ENCODE measurements at regions not wholly inside any gene's neighbourhood (a gene's known extent, or its start where the extent isn't known, plus 50 kb on each side); places are given as distances from the start of the nearest gene placed in this dataset.
A peak's percentile ranks its signal among the peaks of the same experiment; 100 is the strongest.
"Not testable (repeated sequence)": the region's sequence is repeated elsewhere in the genome, so short reads cannot be mapped to it uniquely, and the experiment has no call there.

DNA sequence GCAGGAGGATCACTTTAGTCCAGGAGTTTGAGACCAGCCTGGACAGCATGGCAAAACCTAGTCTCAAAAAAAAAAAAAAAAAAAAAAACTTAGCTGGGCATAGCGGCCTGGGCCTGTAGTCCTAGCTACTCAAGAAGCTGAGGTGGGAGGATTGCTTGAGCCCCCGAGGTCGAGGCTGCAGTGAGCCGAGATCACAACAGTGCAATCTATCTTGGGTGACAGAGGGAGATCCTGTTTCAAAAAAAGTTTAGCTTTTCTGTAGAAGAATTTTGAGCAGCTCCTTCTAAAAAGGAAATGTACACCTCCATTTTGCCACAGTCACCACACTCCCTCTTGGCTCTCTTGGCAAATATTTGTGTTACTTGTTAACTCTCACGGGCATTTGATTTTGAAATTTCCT, 505.8 kb downstream of the DOK5 start:
- no peak for FAIRE-seq
- no peak for DNase-seq (ENCODE audit: low spot score)

DNA sequence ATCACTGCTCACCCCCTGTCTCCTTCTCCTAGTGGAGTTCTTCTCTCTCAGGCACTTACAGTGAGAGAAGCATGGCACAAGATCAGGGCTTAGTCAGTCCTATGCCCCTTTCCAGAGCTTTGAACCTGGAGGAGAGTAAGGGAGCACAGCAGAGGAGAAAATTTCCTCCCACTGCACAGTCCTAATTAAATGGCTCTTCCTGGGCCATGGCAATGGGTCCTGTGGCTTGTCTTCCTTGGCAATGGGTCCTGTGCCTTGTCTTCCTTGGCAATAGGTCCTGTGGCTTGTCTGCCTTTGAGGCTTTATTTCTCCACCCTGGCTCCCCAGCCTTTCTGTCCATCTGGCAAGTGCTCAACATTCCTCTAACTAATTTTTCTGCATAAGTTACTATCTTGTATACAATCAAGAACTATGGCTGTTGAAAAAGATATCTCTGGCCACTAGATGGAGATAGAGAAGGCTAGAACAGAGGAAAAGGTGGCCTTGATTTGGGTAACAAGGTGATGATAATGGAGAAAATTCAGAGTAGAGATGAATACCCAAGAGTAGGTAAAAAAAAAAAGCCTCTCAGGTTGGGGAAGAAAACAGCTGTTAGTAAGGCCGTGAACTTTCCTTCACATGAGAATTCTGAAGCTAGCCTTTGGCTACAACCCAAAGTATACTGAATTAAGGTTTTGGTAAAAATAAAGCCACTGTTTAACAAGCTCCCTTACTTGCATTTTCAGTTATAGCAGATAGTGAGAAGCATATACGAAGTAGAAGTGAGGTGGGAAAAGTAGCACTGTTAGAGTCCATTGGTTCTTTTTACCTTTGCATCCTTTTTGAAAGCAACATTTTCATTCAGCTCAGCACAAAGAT, 504.9 kb downstream of the DOK5 start:
- DNase-seq (ENCODE audit: low spot score) (peak; percentile 59), FAIRE-seq (peak; percentile 88)

DNA sequence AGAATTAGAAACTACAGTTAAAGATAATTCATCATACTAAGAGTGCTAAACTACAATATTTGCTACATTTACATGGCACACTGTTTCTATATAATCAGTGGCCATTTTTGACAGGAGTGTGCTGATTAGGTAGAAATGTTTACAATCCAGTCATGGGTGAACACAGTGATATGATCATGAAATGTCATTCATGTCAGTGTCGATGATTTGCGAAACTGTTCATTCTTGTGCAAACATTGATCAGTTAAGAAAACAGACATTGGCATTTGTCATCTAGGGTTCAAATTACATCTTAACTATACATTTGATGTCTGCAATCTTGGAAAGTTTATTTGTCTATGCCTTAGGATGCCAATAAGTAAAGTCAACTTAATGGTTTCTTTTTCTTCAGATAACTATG, 474.9 kb downstream of the DOK5 start:
- FAIRE-seq (no peak), DNase-seq (ENCODE audit: low spot score) (no peak)

DNA sequence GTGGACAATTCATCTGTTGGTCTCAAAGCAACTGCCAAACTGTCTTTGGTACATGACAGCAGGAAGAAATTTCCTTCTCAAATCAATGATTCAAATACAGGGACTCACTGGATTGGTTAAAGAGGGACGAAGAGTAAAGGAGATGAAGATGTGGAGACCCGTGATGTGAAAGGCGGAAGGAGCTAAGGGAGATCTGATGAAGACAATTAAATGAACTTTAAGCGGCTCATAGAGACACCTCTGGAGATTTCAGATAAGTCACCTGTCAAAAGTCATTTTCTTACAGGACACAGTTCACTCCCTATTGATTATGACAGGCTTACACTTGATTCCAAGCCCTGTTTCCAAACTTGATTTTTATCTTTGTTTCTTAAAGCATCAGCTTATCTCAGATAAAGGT, 466.3 kb downstream of the DOK5 start:
- no peak for FAIRE-seq

DNA sequence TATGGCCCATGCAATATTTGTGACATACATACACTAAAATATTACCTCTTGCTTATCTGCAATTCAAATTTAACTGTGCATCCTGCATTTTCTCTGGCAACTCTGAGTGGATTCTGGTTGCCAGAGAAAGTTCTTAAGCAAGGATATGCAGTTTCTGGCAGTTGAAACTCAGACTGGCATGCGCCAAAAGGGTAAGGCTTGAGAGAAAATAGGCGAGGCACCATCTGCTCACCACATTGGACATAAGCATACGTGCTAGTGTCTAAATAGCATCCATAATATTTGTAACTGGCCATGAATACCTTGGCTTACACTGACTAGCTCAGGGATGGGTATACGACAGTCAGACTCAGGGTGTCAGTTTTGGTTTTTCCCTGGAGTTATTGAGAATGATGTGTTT, 465.1 kb downstream of the DOK5 start:
- no peak for DNase-seq (ENCODE audit: low spot score)
- no peak for FAIRE-seq

More for the DNA sequence above, 466.3 kb downstream of the DOK5 start:
- DNase-seq (ENCODE audit: low spot score) = no peak

DNA sequence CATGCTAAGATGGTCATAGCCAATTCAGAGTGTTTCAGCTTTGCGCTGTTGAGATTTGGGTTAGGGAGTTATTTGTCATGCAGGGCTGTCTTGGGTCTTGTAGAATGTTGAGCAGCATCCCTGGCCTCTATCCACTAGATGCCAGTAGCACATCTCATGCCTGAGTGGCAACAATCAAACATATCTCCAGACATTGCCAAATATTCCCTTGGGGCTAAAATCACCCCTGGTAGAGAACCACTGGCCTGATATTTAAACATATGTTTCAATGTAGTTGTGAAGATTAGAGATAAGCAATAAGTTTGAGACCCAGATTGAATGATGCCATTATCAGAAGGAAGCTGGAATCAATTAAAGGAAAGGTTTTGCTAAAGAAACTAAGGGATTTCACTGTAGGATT, 463.3 kb downstream of the DOK5 start:
- DNase-seq (ENCODE audit: low spot score) (no peak), FAIRE-seq (no peak)

DNA sequence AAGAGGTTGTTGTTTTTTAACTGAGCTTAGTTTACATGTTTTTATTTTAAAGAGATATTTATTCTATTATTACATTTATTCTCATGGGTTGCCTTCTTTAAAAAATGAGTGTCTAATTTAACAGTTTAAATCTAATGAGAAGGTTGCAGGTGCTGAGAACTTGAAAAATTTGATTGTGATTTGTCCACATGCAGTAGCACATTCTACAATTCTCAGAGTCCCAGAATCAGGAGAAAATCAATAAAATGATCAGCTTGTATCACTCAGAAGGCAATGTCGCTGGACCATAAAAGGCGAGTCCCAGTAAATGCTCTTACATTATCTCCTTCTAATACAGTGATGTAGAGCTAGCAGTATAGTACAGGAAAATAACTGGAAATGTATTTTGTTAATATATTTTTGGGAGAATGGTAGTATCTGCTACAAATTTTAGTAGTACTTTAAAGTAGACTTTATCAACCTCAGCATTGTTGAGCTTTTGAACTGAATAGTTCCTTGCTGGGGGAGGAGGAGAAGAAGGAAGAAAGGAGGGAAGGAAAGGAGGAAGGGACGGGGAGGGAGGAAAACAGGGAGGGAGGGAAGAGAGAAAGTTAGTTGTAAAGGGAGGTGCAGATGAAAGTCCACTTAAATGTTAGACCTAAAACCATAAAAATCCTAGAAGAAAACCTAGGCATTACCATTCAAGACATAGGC, 458.0 kb downstream of the DOK5 start:
- no peak for FAIRE-seq
- no peak for DNase-seq (ENCODE audit: low spot score)

DNA sequence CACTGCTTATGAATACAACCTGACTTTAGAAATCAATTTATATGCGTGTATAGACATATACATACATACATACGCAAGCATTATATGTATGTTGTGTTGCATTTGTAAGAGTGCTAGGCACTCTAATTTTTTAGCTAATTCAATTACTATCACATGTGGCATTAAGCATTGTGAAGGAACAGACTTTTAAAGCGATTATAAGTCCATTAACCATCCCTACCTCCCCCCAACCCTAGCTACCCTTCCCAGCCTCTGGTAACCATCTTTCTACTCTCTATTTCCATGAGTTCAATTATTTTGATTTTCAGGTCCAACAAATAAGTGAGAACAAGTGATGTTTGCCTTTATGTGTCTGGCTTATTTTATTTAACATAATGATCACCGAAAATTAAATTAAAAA, 453.8 kb downstream of the DOK5 start:
- DNase-seq (ENCODE audit: low spot score) (no peak), FAIRE-seq (no peak)

DNA sequence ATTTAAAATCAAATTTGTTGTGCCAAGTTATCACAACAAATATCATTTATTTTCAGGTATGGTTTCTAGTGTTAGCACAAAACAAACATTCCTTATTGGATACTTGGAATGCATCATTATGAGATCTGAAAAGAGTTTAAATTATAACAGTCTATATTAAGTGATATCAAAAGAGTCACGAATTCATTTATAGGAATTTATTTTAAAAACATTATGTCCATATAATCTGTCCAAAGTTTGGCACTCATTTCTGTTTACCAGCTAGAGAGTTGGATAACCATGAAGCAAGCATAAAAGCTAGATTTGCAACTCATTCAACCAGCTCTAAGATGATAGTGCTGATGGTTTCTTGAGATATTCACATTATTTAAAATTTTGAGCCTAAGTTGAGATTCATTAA, 453.2 kb downstream of the DOK5 start:
- no peak for DNase-seq (ENCODE audit: low spot score)
- no peak for FAIRE-seq

DNA sequence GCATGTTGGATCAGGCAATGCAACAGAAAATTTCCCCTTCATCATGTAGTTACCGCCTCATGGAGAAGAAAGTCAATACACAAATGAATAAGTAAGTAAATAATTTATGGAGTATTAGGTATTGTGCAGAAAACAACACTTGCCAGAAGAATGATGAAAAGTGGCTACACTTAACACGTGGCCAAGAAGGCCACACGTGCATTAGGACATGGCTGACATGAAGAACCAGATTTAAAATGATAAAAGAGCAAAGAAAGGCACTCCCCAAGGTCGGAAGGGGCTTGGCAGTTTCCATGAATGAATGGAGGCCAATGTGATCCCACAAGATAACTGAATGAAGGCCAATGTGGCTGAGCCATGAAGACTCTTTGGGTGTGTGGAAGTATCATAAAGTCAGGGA, 447.2 kb downstream of the DOK5 start:
- FAIRE-seq = no peak

DNA sequence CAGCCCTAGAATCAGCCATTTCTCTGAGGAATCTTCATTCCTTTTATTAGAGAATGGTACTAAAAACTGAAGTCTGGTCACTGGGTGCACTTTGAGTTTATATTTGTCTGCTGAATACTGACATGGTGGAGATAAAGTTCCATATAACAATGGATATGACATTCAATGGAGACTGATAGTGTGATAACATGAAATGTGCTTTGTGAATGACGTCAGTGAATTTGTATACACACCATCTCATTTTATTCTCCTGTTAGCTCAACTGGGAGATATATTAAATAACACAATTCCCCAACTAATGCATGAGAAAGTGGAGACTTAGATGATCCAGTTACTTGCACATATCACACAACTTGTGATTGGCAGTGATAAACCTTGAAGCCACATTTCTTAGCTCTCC, 446.7 kb downstream of the DOK5 start:
- DNase-seq (ENCODE audit: low spot score) = no peak
- no peak for FAIRE-seq

More for the DNA sequence above, 447.2 kb downstream of the DOK5 start:
- no peak for DNase-seq (ENCODE audit: low spot score)

DNA sequence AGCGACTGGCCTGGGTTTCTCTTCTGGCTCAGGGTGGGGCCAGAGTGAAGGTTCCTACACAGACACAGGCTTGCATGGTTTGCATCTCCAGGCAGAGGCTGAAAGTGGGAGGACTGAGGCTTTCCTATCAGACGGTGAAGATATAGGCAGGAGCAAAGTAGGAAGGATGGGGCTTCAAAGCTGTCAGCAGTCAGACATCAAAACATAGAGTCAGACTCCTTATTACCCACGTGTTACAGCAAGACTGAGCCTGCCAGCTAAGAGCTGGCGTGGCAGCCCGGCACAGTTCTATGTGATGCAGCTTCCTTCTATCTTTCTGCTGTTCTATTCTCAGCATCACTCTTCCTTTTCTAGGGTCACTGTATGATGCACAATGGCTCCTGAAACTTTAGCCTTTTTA, 445.1 kb downstream of the DOK5 start:
- DNase-seq (ENCODE audit: low spot score) (no peak), FAIRE-seq (no peak)

DNA sequence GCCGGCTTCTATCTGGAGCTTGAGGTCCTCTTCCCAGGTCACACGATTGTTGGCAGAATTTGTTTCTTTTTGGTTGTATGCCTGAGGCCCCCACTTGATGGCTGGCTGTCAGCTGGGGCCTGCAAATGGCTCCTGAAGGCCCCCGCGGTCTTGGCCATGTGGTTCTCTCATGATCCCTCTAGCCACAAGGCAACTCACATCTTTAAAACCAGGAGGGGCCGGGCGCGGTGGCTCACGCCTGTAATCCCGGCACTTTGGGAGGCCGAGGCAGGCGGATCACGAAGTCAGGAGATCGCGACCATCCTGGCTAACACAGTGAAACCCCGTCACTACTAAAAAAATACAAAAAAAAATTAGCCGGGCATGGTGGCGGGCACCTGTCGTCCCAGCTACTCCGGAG, 443.6 kb downstream of the DOK5 start:
- DNase-seq (ENCODE audit: low spot score); FAIRE-seq: not testable (repeated sequence)

DNA sequence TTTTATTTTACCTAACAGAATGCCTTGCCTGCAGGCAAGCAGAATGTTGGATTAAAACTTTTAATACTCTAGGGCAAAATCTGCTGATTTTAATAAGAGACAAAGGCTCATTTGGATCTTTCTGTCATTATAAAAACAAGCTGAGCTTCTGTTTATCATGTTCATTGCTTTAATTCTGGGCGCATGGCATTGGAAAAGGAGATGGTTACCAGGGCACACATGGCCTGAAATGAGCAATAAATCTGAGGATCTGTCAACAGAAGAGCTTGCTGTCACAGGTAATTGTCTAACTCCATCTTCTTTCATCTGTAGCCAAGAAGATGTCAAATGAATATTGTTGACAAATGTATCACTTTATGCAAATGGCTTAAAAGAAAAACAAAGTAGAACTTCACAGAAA, 439.6 kb downstream of the DOK5 start:
- FAIRE-seq = no peak
- DNase-seq (ENCODE audit: low spot score) = no peak

DNA sequence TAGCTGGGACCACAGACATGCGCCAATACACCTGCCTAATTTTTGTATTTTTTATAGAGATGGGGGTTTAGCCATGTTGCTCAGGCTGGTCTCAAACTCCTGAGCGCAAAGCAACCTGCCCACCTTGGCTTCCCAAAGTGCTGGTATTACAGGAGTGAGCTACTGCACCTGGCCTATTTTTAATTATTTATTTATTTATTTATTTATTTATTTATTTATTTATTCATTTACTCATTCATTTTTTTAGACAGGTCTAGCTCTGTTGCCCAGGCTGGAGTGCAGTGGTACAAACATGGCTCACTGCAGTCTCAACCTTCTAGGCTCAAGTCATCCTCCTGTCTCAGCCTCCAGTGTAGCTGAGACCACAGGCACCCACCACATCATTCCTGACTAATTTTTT, 434.3 kb downstream of the DOK5 start:
- no peak for FAIRE-seq
- DNase-seq (ENCODE audit: low spot score) = no peak

DNA sequence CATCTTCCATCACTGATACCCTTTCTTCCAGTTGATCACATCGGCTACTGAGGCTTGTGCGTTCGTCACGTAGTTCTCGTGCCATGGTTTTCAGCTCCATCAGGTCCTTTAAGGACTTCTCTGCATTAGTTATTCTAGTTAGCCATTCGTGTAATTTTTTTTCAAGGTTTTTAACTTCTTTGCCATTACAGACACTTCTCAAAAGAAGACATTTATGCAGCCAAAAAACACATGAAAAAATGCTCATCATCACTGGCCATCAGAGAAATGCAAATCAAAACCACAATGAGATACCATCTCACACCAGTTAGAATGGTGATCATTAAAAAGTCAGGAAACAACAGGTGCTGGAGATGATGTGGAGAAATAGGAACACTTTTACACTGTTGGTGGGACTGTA, 430.7 kb downstream of the DOK5 start:
- DNase-seq (ENCODE audit: low spot score); FAIRE-seq: not testable (repeated sequence)

DNA sequence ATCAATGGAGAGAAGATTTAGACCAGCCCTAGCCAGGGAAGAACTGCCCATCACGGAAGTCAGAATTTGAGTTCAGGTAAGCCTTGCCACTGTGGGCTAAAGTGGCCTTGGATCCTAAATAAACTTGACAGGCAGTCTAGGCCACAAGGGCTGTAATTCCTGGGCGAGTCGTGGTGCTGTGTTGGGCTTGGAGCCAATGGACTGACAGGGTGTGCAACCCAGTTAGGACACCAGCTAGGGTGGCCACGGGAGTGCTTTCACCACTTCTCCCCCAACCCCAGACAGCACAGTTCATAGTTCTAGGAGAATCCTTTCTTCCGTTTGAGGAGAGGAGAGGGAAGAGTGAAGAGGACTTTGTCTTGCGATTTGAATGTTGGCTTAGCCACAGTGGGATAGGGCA, 422.4 kb downstream of the DOK5 start:
- no peak for FAIRE-seq

DNA sequence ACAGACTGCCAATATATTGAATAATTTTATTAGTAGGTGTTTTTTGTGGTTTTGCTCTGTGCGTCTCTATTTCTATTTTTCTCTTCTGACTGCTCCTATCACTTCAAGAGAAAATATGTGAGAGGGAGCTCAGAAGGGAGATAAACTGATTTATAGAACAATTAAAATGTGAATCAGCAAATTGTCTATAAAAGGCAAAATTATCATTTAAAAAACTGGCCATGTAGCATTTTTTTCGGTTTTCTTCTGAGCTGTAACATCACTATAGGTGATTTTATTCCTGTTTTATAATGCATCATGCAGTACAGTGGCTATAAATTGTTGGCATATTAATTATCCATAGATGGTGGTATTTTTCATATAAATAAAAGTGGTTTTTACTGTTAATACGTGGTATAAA, 416.5 kb downstream of the DOK5 start:
- no peak for DNase-seq (ENCODE audit: low spot score)

More for the DNA sequence above, 422.4 kb downstream of the DOK5 start:
- DNase-seq (ENCODE audit: low spot score) = no peak

DNA sequence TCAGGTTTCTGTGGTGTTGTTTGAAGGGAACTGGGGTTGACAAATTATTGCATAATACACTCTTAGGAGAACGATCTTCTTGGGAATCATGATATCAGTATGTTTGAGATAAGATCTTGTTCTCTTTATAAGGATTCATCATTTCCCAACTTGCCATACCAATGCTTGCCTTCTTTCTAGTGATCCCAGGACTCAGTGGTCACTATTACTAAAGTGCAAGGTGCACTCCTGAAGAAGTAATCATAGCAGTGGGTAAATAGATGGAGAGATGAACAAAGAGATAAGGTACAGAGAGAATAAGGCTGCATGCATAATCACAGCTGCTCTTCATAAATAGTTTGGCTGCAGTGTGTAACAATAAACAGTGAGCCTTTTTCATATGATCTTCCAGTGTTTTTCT, 404.0 kb downstream of the DOK5 start:
- no peak for FAIRE-seq
- DNase-seq (ENCODE audit: low spot score) = no peak

More for the DNA sequence above, 416.5 kb downstream of the DOK5 start:
- no peak for FAIRE-seq

DNA sequence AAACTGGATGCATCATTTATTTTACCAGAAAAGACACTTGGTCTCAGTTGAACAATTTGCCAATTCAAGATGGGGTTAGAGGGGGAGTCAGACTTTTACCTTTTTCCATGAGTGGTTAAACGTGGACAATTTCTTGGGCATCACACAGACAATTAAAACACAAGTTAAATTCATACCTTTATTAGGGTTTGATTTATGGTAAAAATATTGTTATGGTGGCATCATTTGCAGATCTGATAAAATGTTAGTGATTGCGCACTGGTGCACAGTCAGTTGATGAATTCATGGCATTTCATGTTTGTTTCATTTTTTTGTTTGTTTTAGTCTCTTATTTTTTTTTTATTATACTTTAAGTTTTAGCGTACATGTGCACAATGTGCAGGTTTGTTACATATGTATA, 399.9 kb downstream of the DOK5 start:
- FAIRE-seq = no peak
- no peak for DNase-seq (ENCODE audit: low spot score)

DNA sequence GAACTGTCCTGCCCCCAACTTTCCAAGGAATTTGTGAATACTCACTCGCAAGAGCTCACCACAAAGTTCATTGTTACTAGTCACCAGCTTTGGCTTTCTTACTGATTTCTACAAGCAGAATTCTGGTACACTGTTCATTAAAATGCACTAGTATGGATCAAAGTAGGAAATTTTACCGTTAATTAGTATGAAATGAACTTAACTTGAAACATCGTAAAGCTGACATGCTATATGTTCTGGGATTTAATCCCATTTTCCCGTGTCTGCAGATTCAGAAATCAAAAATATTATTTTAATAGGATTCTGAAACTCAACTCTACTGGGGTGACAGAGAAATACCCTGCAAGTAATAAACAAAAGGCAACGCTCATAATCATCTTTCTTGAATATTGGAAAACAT, 399.3 kb downstream of the DOK5 start:
- no peak for DNase-seq (ENCODE audit: low spot score)

DNA sequence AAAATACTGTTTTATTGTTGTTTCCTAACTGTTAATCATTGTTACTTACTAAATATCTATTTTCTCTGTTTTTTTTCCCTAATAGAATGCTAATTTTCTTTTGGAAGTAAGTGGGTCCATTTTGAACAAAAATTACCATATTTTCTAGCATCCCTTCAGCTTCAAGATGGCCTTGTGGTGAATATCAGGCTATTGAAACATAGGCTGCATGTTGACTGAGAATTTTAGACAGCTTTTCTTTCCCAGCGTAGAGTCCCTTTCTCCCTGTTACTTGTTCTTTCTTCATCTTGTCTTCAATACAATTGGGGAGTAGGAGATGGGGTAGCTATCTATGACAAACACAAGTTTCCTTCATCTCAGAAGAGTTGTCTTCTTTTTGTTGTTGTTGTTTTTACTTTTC, 397.0 kb downstream of the DOK5 start:
- DNase-seq (ENCODE audit: low spot score) = no peak
- no peak for FAIRE-seq

More for the DNA sequence above, 399.3 kb downstream of the DOK5 start:
- FAIRE-seq = no peak

DNA sequence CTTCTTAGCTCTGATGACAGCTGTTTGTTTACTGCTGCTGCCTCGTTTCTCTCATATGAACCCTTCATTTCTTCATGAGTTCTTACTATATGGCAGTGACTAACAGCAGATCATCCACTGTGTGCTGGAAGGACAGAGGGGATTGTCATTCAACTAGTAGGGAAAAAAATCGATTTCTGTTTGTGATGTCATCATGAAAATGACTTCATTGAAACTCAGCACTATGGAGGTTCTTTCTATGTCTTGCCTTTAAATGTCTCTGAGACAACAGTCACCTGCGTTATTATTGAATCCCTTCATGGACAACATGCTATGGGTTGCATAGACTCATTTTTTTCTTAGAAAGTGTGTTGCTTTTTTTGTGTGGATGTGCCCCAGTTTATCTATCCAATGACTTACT, 394.4 kb downstream of the DOK5 start:
- DNase-seq (ENCODE audit: low spot score) = no peak

More for the DNA sequence above, 394.4 kb downstream of the DOK5 start:
- FAIRE-seq = no peak

All from RCC 7860 (cell line).